Activated B cell treated with CpG ODN at 0.5 μM for 24 hours (primary cell): ENCODE measurements at regions not wholly inside any gene's neighbourhood (a gene's known extent, or its start where the extent isn't known, plus 50 kb on each side); places are given as distances from the start of the nearest gene placed in this dataset.

Source experiments
- ATAC-seq: fragments of 200-7000 bp; cut with Tn5 transposase; one replicate; pipeline ENCODE4 v1.10.0; 2021; ENCODE audit warnings: low read depth, mild to moderate bottlenecking, moderate library complexity
- CTCF ChIA-PET: fragments of 350-600 bp; sonication (Branson Sonifier 250); formaldehyde crosslinking; loops from one replicate; lab custom pipeline; 2021; ENCODE audit warnings: antibody characterized with exemption; lab: Charles Lee
- POLR2A ChIA-PET: fragments of 350-600 bp; sonication (Branson Sonifier 250); formaldehyde crosslinking; loops from one replicate; lab custom pipeline; 2021; ENCODE audit warnings: antibody characterized with exemption; lab: Charles Lee
- DNase-seq: peaks from one replicate; pipeline ENCODE4 v3.0.0; 2022
- H3K27ac Mint-ChIP-seq: one replicate; pipeline ENCODE4 v1.8.0; 2020; ENCODE audit warnings: mixed read lengths
- H3K27me3 Mint-ChIP-seq: one replicate; pipeline ENCODE4 v1.8.0; 2021; ENCODE audit warnings: mixed read lengths
- H3K36me3 Mint-ChIP-seq: one replicate; pipeline ENCODE4 v1.8.0; 2021; ENCODE audit warnings: low read depth, mixed read lengths
- H3K4me1 Mint-ChIP-seq: one replicate; pipeline ENCODE4 v1.8.0; 2021; ENCODE audit warnings: mixed read lengths
- H3K4me3 Mint-ChIP-seq: one replicate; pipeline ENCODE4 v1.8.0; 2020; ENCODE audit warnings: mild to moderate bottlenecking, mixed read lengths
- H3K9me3 Mint-ChIP-seq: one replicate; pipeline ENCODE4 v1.8.0; 2020; ENCODE audit warnings: mixed read lengths
- intact Hi-C: fragments of 100-400 bp; cut with micrococcal nuclease; formaldehyde crosslinking; loops from one replicate; pipeline ENCODE4 v1.15.1; 2024
- TF ChIP-seq, protein P1 (sequence below): fragments of 200-600 bp; IDR thresholded peaks from one replicate; pipeline ENCODE4 v1.8.0; 2022; ENCODE audit warnings: antibody characterized with exemption, mild to moderate bottlenecking

DNA sequence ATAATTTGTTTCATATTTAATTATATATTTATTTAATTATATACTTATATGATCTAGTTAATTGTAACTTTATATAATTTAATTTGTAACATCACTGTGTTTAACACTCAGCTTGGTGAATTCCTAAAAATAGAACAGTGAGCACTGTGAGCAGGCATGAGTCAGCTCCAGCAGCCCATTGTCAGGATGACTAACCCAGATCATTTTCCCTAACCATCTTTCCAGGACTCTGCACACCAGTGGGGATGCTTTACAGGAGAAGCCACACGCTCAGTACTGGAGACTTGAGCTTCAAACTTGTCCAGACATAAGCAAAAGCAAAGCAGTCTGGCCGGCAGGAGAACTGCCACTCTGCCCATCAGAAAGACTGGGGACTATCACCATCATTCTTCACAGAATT, 446.2 kb upstream of the TRPC7 start:
- Mint-ChIP-seq H3K27me3 (no peaks in the 10 kb centered on the region), H3K27ac (no peak overlapping the region), H3K4me1 (no peaks in the 10 kb centered on the region), H3K9me3 (peaks cover 4% of the 10 kb centered on the region), H3K4me3 (no peak overlapping the region), H3K36me3 (no peaks in the 10 kb centered on the region)
- CTCF ChIA-PET, result no interaction called here
- TF ChIP-seq, protein P1, sequence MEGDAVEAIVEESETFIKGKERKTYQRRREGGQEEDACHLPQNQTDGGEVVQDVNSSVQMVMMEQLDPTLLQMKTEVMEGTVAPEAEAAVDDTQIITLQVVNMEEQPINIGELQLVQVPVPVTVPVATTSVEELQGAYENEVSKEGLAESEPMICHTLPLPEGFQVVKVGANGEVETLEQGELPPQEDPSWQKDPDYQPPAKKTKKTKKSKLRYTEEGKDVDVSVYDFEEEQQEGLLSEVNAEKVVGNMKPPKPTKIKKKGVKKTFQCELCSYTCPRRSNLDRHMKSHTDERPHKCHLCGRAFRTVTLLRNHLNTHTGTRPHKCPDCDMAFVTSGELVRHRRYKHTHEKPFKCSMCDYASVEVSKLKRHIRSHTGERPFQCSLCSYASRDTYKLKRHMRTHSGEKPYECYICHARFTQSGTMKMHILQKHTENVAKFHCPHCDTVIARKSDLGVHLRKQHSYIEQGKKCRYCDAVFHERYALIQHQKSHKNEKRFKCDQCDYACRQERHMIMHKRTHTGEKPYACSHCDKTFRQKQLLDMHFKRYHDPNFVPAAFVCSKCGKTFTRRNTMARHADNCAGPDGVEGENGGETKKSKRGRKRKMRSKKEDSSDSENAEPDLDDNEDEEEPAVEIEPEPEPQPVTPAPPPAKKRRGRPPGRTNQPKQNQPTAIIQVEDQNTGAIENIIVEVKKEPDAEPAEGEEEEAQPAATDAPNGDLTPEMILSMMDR, result no peak
- ATAC-seq, result no peak
- intact Hi-C loops, result no loop called here
- POLR2A ChIA-PET, result no interaction called here
- DNase-seq, result no peak

- POLR2A ChIA-PET, result no interaction called here
- no peak overlapping the region for H3K27ac Mint-ChIP-seq
- no peaks in the 10 kb centered on the region for H3K4me1 Mint-ChIP-seq
- no peak overlapping the region for H3K4me3 Mint-ChIP-seq
- TF ChIP-seq, protein P1, result no peak
- H3K9me3 Mint-ChIP-seq, result peaks cover 3% of the 10 kb centered on the region
- H3K27me3 Mint-ChIP-seq, result no peaks in the 10 kb centered on the region
- DNase-seq (no peak), ATAC-seq (no peak)
- CTCF ChIA-PET, result no interaction called here
- intact Hi-C loops, result no loop called here
- no peaks in the 10 kb centered on the region for H3K36me3 Mint-ChIP-seq
Observed at GRCh38 chr5:136811086-136811485, 445.7 kb upstream of the TRPC7 start.

- intact Hi-C loops, result no loop called here
- CTCF ChIA-PET, result no interaction called here
- Mint-ChIP-seq H3K9me3 (no peaks in the 10 kb centered on the region), H3K27ac (no peak overlapping the region), H3K4me3 (no peak overlapping the region), H3K4me1 (no peaks in the 10 kb centered on the region), H3K36me3 (no peaks in the 10 kb centered on the region), H3K27me3 (no peaks in the 10 kb centered on the region)
- POLR2A ChIA-PET, result no interaction called here
- no peak for ATAC-seq
- DNase-seq, result no peak
- TF ChIP-seq, protein P1, result no peak
Observed at GRCh38 chr5:136810261-136810801, 445.0 kb upstream of the TRPC7 start.

- no peak overlapping the region for H3K27ac Mint-ChIP-seq
- no peaks in the 10 kb centered on the region for H3K4me1 Mint-ChIP-seq
- ChIA-PET CTCF (no interaction called here), POLR2A (no interaction called here)
- no peaks in the 10 kb centered on the region for H3K36me3 Mint-ChIP-seq
- TF ChIP-seq, protein P1, result no peak
- no peaks in the 10 kb centered on the region for H3K9me3 Mint-ChIP-seq
- ATAC-seq, result no peak
- DNase-seq, result no peak
- intact Hi-C loops, result no loop called here
- H3K4me3 Mint-ChIP-seq, result no peak overlapping the region
- no peaks in the 10 kb centered on the region for H3K27me3 Mint-ChIP-seq
Observed at GRCh38 chr5:136809382-136809781, 444.0 kb upstream of the TRPC7 start.

DNA sequence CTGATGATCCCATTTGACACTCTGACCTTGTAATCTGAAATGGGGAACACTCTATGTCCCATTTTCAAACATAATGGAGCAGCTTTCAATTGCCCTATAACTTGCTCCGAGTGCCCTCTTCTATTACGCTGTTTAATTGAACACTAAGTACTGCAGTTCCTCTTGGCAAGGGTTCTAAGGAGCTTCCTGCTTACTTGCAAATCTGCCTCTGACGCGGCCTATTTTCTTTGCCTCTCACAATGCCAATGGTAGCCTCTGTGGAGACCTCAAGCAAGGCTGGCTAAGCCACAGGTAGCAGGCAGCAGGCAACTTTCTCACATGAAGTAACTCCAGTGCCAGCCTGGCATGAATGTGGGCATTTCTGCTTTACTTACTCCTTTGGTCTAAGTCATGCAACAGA, 443.4 kb upstream of the TRPC7 start:
- intact Hi-C loops, result no loop called here
- no peak for DNase-seq
- H3K9me3 Mint-ChIP-seq, result no peaks in the 10 kb centered on the region
- H3K27me3 Mint-ChIP-seq, result no peaks in the 10 kb centered on the region
- TF ChIP-seq, protein P1, result no peak
- no peak overlapping the region for H3K4me3 Mint-ChIP-seq
- CTCF ChIA-PET, result no interaction called here
- H3K36me3 Mint-ChIP-seq, result no peaks in the 10 kb centered on the region
- H3K4me1 Mint-ChIP-seq, result no peaks in the 10 kb centered on the region
- no peak for ATAC-seq
- POLR2A ChIA-PET, result no interaction called here
- H3K27ac Mint-ChIP-seq, result no peak overlapping the region
